ENCODE measurements at regions not wholly inside any gene's neighbourhood (a gene's known extent, or its start where the extent isn't known, plus 50 kb on each side); places are given as distances from the start of the nearest gene placed in this dataset.
"Not testable (repeated sequence)": the region's sequence is repeated elsewhere in the genome, so short reads cannot be mapped to it uniquely, and the experiment has no call there.

DNA sequence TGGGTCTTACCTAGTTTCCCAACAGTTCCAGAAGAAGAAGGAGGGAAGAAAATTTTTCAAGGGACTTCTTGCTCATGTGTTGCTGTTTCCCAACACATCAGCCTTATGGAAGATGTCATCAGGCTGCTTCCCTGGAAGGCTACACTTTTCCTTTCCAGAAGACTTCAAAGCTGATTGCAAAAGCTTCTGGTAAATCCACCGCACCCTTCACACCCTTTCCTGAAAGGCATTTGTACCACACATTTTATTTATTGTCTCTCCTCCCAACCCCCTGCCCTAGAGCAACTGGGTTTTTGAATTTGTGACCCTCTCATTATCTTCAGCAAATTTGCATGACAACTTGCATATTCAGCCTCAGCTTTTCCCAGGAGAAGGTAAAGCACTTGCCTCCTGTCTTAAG lies 80.5 kb upstream of the POTED start:
- TF ChIP-seq, protein P1, sequence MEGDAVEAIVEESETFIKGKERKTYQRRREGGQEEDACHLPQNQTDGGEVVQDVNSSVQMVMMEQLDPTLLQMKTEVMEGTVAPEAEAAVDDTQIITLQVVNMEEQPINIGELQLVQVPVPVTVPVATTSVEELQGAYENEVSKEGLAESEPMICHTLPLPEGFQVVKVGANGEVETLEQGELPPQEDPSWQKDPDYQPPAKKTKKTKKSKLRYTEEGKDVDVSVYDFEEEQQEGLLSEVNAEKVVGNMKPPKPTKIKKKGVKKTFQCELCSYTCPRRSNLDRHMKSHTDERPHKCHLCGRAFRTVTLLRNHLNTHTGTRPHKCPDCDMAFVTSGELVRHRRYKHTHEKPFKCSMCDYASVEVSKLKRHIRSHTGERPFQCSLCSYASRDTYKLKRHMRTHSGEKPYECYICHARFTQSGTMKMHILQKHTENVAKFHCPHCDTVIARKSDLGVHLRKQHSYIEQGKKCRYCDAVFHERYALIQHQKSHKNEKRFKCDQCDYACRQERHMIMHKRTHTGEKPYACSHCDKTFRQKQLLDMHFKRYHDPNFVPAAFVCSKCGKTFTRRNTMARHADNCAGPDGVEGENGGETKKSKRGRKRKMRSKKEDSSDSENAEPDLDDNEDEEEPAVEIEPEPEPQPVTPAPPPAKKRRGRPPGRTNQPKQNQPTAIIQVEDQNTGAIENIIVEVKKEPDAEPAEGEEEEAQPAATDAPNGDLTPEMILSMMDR (IDR thresholded peaks at IDR 0.05): not testable (repeated sequence)
- TF ChIP-seq POLR2A, EP300, POLR2AphosphoS5 (IDR thresholded peaks at IDR 0.05): not testable (repeated sequence)

Data from upper lobe of left lung (tissue), 4 donors.